GM12874 (cell line): ENCODE measurements at regions not wholly inside any gene's neighbourhood (a gene's known extent, or its start where the extent isn't known, plus 50 kb on each side); places are given as distances from the start of the nearest gene placed in this dataset.

Source experiments
- TF ChIP-seq, protein P1 (sequence below): IDR thresholded peaks from 2 replicates; pipeline ENCODE4 v1.5.1; 2011; ENCODE audit warnings: low read depth, mild to moderate bottlenecking, control low read depth, low read length, moderate library complexity; ENCODE audit not compliant: insufficient read depth

DNA sequence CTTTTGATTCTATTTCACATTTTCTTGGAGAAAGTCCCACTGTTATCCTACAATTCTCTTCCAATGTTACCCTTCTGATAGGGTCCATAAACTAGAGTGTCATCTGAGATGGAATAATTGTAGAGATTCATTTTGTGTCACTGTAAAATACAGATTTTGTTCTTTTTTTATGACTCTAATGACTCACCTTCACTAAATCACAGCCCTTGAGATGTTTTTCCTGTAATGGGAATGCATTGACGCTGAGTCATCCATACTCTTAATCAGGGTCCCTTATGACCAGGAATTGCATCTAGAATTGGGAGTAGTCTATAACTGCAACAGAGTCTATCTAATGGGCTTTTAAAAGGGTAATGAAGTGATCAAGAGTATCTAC, 315.5 kb downstream of the TGFB2 start:
- TF ChIP-seq, protein P1, sequence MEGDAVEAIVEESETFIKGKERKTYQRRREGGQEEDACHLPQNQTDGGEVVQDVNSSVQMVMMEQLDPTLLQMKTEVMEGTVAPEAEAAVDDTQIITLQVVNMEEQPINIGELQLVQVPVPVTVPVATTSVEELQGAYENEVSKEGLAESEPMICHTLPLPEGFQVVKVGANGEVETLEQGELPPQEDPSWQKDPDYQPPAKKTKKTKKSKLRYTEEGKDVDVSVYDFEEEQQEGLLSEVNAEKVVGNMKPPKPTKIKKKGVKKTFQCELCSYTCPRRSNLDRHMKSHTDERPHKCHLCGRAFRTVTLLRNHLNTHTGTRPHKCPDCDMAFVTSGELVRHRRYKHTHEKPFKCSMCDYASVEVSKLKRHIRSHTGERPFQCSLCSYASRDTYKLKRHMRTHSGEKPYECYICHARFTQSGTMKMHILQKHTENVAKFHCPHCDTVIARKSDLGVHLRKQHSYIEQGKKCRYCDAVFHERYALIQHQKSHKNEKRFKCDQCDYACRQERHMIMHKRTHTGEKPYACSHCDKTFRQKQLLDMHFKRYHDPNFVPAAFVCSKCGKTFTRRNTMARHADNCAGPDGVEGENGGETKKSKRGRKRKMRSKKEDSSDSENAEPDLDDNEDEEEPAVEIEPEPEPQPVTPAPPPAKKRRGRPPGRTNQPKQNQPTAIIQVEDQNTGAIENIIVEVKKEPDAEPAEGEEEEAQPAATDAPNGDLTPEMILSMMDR = no peak

DNA sequence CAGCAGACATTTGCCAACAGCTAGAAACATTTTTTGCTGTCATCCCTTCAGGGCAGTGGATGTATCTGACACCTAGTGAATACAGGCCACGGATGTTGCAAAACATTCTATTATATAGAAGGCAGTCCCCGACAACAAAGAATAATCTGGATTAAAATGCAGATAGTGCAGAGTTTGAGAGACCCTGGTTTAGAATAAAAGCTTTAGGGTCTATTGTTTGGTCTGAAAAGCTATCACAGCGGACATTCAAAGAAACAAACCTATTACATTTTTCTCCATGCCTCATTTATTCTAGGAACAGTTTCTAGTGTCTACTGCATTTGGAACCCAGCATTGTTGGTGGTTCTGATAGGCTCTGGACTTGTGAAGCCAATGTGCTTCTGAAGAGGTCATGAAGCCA, 316.3 kb downstream of the TGFB2 start:
- TF ChIP-seq, protein P1 = no peak

DNA sequence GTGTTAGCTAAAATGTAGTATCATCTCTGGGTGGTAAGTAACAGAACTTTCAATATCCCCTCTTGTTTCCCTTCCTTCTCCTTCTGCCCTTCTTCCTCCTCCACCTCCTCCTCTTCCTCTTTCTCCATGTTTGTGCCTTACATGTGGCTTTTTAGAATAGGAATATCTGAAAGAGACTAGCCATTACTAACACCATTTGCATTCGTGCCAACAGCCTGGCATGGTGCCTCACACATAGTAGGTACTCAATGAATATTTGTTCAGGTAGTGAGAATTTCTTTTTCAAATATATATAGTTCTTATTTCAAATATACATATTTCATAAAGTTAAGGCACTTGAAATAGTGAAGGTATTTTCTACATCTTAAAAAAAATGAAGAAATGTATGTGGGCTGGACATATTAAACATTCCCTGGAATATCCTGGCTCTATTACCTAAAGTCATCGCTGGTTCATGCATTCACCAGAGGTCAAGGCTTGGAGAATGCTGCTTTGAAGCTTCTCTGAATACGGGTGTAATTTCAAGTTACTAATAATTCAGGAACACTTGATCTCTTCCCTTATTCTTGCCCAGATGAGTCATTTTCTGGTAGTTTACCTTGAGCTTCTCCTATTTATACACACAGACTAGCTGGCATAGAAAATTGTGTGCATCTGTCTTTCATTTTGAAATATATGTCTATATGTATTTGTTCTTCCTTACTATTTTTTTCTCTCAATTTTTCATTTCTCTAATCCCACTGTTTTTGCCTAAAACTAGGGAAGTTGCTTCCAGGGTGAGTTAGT, 319.4 kb downstream of the TGFB2 start:
- TF ChIP-seq, protein P1 = no peak

DNA sequence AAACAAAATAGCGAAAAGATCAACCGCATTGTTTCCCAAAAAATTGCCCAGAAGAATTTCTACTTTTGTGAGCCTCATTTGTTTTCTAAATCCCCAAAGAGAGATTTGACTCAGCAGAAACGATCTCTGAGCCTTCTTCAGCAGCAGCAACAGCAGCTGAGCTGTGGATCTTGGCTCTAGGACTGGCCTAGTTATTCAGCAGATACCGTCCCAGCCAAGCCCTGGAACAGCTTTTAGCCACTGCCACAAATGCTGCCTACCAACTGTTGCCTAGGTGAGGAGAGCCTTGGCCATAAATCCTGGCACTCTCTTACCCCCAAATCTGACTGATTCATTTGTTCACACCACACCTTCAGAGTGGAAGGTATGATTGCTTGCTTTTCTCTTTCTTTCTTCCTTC, 320.1 kb downstream of the TGFB2 start:
- TF ChIP-seq, protein P1 = no peak

DNA sequence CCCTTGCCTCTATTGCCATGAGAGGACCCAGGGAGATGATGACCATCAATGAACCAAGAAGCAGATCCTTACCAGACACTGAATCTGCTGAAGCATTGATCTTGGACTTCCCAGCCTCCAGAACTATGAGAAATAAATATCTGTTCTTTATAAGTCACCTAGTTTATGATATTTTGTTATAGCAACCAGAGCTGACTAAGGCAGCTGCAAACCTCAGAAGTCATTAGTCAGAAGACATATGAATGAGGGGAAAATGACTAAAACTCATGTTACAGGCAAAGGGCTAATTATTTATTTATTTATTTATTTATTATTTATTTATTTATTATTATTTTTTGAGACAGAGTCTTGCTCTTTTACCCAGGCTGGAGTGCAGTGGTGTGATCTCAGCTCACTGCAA, 321.1 kb downstream of the TGFB2 start:
- TF ChIP-seq, protein P1 = no peak

DNA sequence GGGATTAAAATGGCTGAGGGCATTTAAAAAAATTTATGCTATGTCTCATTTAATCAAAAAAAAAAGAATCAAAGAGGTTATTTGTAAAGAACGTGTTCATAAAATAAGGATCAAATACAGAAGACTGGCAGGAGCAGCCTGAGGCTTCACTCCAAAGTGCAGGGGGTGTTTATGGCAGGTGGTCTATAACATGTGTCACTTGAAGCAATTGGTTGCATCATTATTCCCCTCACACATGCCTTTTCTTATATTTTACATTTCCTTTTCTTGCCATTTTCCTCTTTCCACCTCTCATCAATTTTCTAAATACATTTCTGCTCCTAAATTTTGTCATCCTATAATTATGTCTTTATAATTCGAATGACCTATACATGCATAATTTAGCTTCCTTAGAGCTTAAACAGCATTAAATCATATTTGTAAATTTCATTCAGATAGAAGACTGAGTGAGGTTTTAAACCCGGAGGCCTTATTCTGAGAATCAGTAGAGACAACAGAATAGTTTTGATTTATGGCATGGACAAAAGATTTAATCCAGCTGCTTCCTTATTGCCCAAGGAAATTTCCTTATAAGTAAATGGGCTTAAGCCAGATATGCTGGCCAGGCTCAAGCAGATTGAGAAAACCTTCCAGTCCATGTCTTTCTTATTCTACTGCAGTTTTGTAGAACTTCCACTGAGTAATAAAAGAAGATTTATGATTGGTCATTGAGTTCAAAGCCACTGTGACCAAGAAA, 322.8 kb downstream of the TGFB2 start:
- TF ChIP-seq, protein P1 = no peak

DNA sequence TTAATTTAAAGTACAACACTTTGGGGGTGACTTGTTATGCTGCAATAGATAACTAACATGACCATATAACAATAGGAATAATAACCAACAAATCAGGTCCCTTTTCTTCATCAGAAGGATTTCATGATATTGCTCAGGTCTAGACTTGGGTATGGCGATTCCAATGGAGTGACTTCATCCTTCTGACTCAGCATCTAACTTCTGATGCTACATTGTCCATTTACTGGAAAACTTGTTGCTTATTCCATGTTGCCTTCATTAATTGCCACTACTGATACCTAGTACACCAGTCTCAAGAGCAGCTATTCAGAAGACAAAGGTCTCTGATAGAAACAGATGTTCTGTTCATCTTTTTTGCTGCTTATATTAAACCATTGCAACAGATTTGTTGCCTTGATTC, 324.3 kb downstream of the TGFB2 start:
- TF ChIP-seq, protein P1 = no peak
